GM13977 (cell line): ENCODE measurements at regions not wholly inside any gene's neighbourhood (a gene's known extent, or its start where the extent isn't known, plus 50 kb on each side); places are given as distances from the start of the nearest gene placed in this dataset.

ENCODE experiments used
- DNase-seq: peaks from one replicate; pipeline ENCODE4 v3.0.0; 2012; ENCODE audit warnings: low spot score
- CTCF ChIP-seq: IDR thresholded peaks from 2 replicates; pipeline ENCODE4 v1.5.1; 2012; ENCODE audit warnings: mild to moderate bottlenecking, control low read depth; ENCODE audit not compliant: insufficient read depth; ENCODE audit errors: extremely low read depth, missing control alignments
- in situ Hi-C: fragments of 300-500 bp; cut with MboI; formaldehyde crosslinking; loops from one replicate; pipeline ENCODE4 v1.12.0; 2022; ENCODE audit warnings: low sequenced_read_pairs, low pct_unique_long_range_greater_than_20kb, mixed read lengths, inconsistent platforms; ENCODE audit not compliant: unreplicated experiment

DNA sequence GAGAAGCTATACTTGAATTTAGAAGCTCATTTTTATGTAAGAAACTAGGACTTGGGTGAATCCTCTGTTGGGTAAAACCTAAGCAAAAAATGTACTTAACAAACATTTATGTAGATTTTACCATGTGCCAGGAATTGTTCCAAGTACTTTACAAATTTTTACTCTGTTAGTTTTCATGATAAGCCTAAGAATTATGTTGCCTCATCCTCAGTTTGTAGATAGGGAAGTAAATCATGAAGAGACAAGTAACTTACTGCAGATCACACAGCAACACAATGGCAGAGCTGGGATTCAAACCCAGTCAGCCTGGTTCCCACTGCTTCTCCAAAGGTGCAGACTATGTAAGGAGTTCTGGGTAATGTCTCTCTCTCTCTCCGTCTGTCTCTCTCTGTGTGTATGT, 169.9 kb downstream of the DIPK2A start:
- in situ Hi-C loops: no loop called here
- no peak for DNase-seq
- no peak for TF ChIP-seq CTCF

DNA sequence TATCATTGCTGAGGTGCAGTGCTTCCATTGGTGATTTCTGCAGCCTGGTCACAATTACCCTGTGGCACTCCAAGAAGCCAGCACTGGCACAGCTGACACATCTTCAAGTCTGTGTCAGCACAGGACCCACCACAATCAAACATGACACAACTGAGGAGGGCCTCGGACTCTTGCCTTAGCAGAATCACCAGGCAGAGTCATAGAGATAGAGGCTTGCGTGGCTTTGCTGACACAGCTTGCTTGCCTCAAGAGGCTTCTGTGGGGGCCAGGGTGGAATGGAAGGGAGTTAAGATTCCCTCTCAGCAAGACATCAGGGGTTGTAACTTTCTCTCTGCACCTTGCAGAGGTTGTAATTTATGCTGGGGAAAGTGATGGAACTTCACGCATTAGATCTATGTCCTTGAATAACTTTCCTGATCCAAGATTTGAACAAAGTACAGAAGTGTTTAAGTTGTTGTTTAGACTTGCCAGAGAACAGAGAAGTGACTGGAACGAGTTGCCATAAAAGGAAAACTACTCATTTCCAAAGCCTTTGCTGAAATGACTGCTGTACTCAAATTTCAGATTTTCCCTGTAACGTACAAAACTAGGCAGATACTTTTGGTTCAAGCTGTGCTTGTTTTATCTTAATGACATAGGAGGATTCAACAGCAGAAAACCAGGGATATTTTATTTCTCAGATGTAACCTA, 170.7 kb downstream of the DIPK2A start:
- in situ Hi-C loops: no loop called here
- TF ChIP-seq CTCF: no peak
- no peak for DNase-seq

- no peak for DNase-seq
- no peak for TF ChIP-seq CTCF
- in situ Hi-C loops: no loop called here
Observed at GRCh38 chr3:144148356-144148755, 176.7 kb downstream of the DIPK2A start.

- DNase-seq: no peak
- in situ Hi-C loops: no loop called here
- TF ChIP-seq CTCF: no peak
Observed at GRCh38 chr3:144151983-144152382, 180.4 kb downstream of the DIPK2A start.

DNA sequence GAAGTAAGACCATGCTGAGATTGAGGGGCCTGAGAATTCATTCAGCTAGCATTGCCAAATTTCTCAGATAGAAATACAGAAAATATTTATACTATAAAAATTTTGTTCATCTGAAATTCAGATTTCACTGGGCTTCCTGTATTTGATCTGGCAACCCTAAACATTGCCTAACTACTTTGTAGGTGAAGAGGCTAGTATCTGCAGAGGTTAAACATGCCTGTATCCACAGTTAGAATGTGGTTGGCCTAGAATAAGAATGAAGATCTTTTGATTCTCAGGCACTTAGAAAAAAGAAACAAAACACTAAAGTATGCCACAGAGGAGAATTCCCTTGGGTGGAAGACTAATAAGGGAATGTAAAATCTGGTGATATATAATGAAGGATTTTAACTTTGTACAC, 189.0 kb downstream of the DIPK2A start:
- TF ChIP-seq CTCF: no peak
- in situ Hi-C loops: no loop called here
- DNase-seq: no peak

DNA sequence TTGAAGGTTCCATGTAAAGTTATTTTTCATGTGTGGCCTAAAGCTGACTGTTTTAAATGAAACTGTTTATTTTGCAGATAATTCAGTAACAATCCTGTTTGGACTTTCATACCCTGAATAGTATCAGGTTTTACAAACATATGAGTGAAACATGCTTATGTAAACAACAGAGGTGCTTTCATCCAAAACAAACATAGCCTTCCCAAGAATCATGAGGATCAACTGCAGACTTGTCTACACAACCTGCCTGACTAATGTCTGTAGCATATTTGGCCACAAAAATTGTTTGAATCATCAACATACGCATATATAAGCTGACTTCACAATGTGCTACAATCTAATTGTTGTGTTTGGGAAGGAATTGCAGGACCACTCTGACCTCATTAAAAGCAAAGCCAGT, 190.4 kb downstream of the DIPK2A start:
- no peak for DNase-seq
- TF ChIP-seq CTCF: no peak
- in situ Hi-C loops: no loop called here
